WTC11 (cell line): ENCODE measurements at regions not wholly inside any gene's neighbourhood (a gene's known extent, or its start where the extent isn't known, plus 50 kb on each side); places are given as distances from the start of the nearest gene placed in this dataset.

Experiments used
- ATAC-seq: fragments of 200-7000 bp; cut with Tn5 transposase; 2 replicates; pipeline ENCODE4 v1.10.0; 2021; ENCODE audit warnings: mild to moderate bottlenecking, moderate library complexity
- CTCF ChIA-PET: fragments of 300-600 bp; sonication (Branson Sonifier 250); formaldehyde crosslinking; loops from one replicate; lab custom pipeline; 2021; ENCODE audit warnings: antibody characterized with exemption; lab: Charles Lee
- POLR2A ChIA-PET: fragments of 350-600 bp; sonication (Branson Sonifier 250); formaldehyde crosslinking; loops from one replicate; lab custom pipeline; 2021; ENCODE audit warnings: antibody characterized with exemption; lab: Charles Lee
- DNase-seq: peaks from one replicate; pipeline ENCODE4 v3.0.0; 2021; ENCODE audit warnings: low spot score
- H3K27ac Mint-ChIP-seq: 2 replicates; pipeline ENCODE4 v1.8.0; 2021; ENCODE audit warnings: mixed read lengths
- H3K27me3 Mint-ChIP-seq: 2 replicates; pipeline ENCODE4 v1.8.0; 2021; ENCODE audit warnings: low read depth, mild to moderate bottlenecking, moderate library complexity, mixed read lengths
- H3K36me3 Mint-ChIP-seq: 2 replicates; pipeline ENCODE4 v1.8.0; 2021; ENCODE audit warnings: mixed read lengths
- H3K4me1 Mint-ChIP-seq: 2 replicates; pipeline ENCODE4 v1.8.0; 2022; ENCODE audit warnings: mixed read lengths
- H3K4me3 Mint-ChIP-seq: 2 replicates; pipeline ENCODE4 v1.8.0; 2021; ENCODE audit warnings: mild to moderate bottlenecking, moderate library complexity, mixed read lengths
- H3K9me3 Mint-ChIP-seq: 2 replicates; pipeline ENCODE4 v1.8.0; 2021; ENCODE audit warnings: mixed read lengths
- ATF3 ChIP-seq: sonication (generic); formaldehyde crosslinking; conservative IDR thresholded peaks from 2 replicates; pipeline ENCODE4 v1.8.1; 2022; ENCODE audit warnings: mild to moderate bottlenecking, missing genetic modification reagents
- CDX4 ChIP-seq: fragments of 250-450 bp; sonication (Bioruptor Pico); IDR thresholded peaks from 2 replicates; pipeline ENCODE4 v1.9.0; 2021; ENCODE audit warnings: moderate library complexity, mild to moderate bottlenecking, inconsistent platforms, borderline replicate concordance
- ELF4 ChIP-seq: sonication (generic); formaldehyde crosslinking; IDR thresholded peaks from 2 replicates; pipeline ENCODE4 v1.8.1; 2022; ENCODE audit warnings: low read depth, mild to moderate bottlenecking, moderate library complexity, missing genetic modification reagents
- ERG ChIP-seq: fragments of 250-450 bp; sonication (Bioruptor Pico); IDR thresholded peaks from 2 replicates; pipeline ENCODE4 v1.8.0; 2021; ENCODE audit warnings: mild to moderate bottlenecking
- JAZF1 ChIP-seq: fragments of 250-450 bp; sonication (Bioruptor Pico); IDR thresholded peaks from 2 replicates; pipeline ENCODE4 v1.9.0; 2021; ENCODE audit warnings: moderate library complexity, mild to moderate bottlenecking, inconsistent platforms
- JUN ChIP-seq: sonication (generic); formaldehyde crosslinking; IDR thresholded peaks from 2 replicates; pipeline ENCODE4 v1.8.0; 2023; ENCODE audit warnings: mild to moderate bottlenecking, missing genetic modification reagents
- RELA ChIP-seq: sonication (generic); formaldehyde crosslinking; IDR thresholded peaks from 2 replicates; pipeline ENCODE4 v1.8.1; 2022; ENCODE audit warnings: missing genetic modification reagents, mild to moderate bottlenecking, borderline replicate concordance
- SP1 ChIP-seq: sonication (generic); formaldehyde crosslinking; conservative IDR thresholded peaks from 2 replicates; pipeline ENCODE4 v1.8.1; 2022; ENCODE audit warnings: missing genetic modification reagents
- TCF7 ChIP-seq: sonication (generic); formaldehyde crosslinking; IDR thresholded peaks from 2 replicates; pipeline ENCODE4 v1.8.0; 2022; ENCODE audit warnings: mild to moderate bottlenecking, low read depth, missing genetic modification reagents, moderate library complexity
- ZNF396 ChIP-seq: fragments of 250-450 bp; sonication (Bioruptor Pico); IDR thresholded peaks from 2 replicates; pipeline ENCODE4 v1.8.0; 2021; ENCODE audit warnings: mild to moderate bottlenecking, moderate library complexity, borderline replicate concordance
- TF ChIP-seq, protein P1 (sequence below): sonication (generic); formaldehyde crosslinking; IDR thresholded peaks from 2 replicates; pipeline ENCODE4 v1.8.0; 2022; ENCODE audit warnings: mild to moderate bottlenecking, missing genetic modification reagents
- TF ChIP-seq, protein P2 (sequence below): fragments of 250-450 bp; sonication (Bioruptor Pico); IDR thresholded peaks from 2 replicates; pipeline ENCODE4 v1.9.0; 2021; ENCODE audit warnings: mild to moderate bottlenecking

GRCh38 chr7:13036256-13036780 is 348.9 kb downstream of the ARL4A start:
- CTCF ChIA-PET, result no interaction called here
- no peaks in the 10 kb centered on the region for H3K27me3 Mint-ChIP-seq

GRCh38 chr7:13037216-13037615 is 349.8 kb downstream of the ARL4A start:
- H3K36me3 Mint-ChIP-seq, result peaks cover 20% of the 10 kb centered on the region
- no peaks in the 10 kb centered on the region for H3K27me3 Mint-ChIP-seq
- H3K9me3 Mint-ChIP-seq, result peaks cover 24% of the 10 kb centered on the region
- no peak overlapping the region for H3K27ac Mint-ChIP-seq
- ChIA-PET POLR2A (no interaction called here), CTCF (interaction anchor here (0.5 kb wide), 1 partner anchor 1205 kb away, joined by 3 read pairs; no protein-coding TSS in a partner anchor)
- peaks cover 29% of the 10 kb centered on the region for H3K4me1 Mint-ChIP-seq
- TF ChIP-seq, protein P1, sequence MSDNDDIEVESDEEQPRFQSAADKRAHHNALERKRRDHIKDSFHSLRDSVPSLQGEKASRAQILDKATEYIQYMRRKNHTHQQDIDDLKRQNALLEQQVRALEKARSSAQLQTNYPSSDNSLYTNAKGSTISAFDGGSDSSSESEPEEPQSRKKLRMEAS (CRISPR knock-in tag), result no peak
- TF ChIP-seq CDX4 (no peak), JAZF1 (CRISPR knock-in tag) (no peak), ELF4 (CRISPR knock-in tag) (no peak), ATF3 (CRISPR knock-in tag) (no peak)
- no peak for ATAC-seq
- no peak for DNase-seq
- no peak overlapping the region for H3K4me3 Mint-ChIP-seq

More at GRCh38 chr7:13036256-13036780, 348.9 kb downstream of the ARL4A start:
- no peak for ATAC-seq
- TF ChIP-seq, protein P2, sequence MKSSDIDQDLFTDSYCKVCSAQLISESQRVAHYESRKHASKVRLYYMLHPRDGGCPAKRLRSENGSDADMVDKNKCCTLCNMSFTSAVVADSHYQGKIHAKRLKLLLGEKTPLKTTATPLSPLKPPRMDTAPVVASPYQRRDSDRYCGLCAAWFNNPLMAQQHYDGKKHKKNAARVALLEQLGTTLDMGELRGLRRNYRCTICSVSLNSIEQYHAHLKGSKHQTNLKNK (CRISPR knock-in tag), result no peak
- TF ChIP-seq ERG (CRISPR knock-in tag) (no peak), RELA (CRISPR knock-in tag) (no peak)
- Mint-ChIP-seq H3K4me3 (no peak overlapping the region), H3K4me1 (peaks cover 38% of the 10 kb centered on the region), H3K9me3 (peaks cover 24% of the 10 kb centered on the region), H3K27ac (no peak overlapping the region), H3K36me3 (peaks cover 20% of the 10 kb centered on the region)
- no peak for DNase-seq
- POLR2A ChIA-PET, result no interaction called here

DNA sequence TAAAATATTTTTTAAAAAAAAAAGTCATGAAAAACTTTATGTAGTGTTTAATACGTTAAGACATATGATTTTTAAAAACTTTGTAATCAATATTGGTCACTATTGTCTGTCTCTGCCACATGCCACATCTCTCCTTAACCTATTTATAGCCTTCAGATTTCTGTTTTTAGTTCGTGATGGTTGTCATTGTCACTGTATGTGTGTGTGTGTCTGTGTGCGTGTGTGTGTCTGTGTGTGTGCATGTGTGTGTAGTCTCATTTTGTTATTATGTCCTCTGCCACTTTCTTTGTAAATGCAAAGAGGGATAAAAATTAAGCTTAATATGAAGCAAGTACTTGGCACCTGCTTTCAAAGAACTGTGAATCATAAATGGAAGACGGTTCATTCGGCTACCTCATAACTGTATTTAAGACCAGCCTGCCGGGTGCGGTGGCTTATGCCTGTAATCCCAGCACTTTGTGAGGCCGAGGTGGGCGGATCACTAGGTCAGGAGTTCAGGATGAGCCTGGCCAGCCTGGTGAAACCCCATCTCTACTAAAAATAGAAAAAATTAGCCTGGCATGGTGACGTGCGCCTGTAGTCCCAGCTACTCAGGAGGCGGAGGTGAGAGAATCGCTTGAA is 354.0 kb downstream of the ARL4A start:
- Mint-ChIP-seq H3K27me3 (no peaks in the 10 kb centered on the region), H3K4me1 (no peaks in the 10 kb centered on the region), H3K36me3 (peaks cover 3% of the 10 kb centered on the region), H3K4me3 (no peak overlapping the region), H3K9me3 (peaks cover 9% of the 10 kb centered on the region), H3K27ac (no peak overlapping the region)
- no peak for DNase-seq
- TF ChIP-seq SP1 (CRISPR knock-in tag) (no peak), JUN (CRISPR knock-in tag) (no peak), ERG (CRISPR knock-in tag) (no peak), ZNF396 (CRISPR knock-in tag) (no peak), TCF7 (CRISPR knock-in tag) (no peak)
- TF ChIP-seq, protein P2 (CRISPR knock-in tag), result no peak
- ChIA-PET CTCF (no interaction called here), POLR2A (no interaction called here)
- no peak for ATAC-seq
